ENCODE measurements at regions not wholly inside any gene's neighbourhood (a gene's known extent, or its start where the extent isn't known, plus 50 kb on each side); places are given as distances from the start of the nearest gene placed in this dataset.

GRCh38 chr20:52279706-52280105 is 88.1 kb upstream of the ZFP64 start:
- DNase-seq: no peak
- no peaks in the 10 kb centered on the region for H3K4me1 Mint-ChIP-seq (ENCODE audit: low read depth)
- CTCF ChIA-PET: no interaction called here
- H3K27me3 Mint-ChIP-seq (ENCODE audit: low read depth): peaks cover 4% of the 10 kb centered on the region
- H3K36me3 Mint-ChIP-seq (ENCODE audit: low read depth): no peaks in the 10 kb centered on the region
- no peaks in the 10 kb centered on the region for H3K9me3 Mint-ChIP-seq
- no peak overlapping the region for H3K27ac Mint-ChIP-seq
- H3K4me3 Mint-ChIP-seq: no peak overlapping the region
- intact Hi-C loops (cut with micrococcal nuclease): no loop called here

- no peak for DNase-seq
- Mint-ChIP-seq H3K4me1 (ENCODE audit: low read depth) (no peaks in the 10 kb centered on the region), H3K27ac (no peak overlapping the region), H3K36me3 (ENCODE audit: low read depth) (no peaks in the 10 kb centered on the region), H3K27me3 (ENCODE audit: low read depth) (no peaks in the 10 kb centered on the region), H3K9me3 (no peaks in the 10 kb centered on the region), H3K4me3 (no peak overlapping the region)
- intact Hi-C loops (cut with micrococcal nuclease): no loop called here
- CTCF ChIA-PET: interaction anchor here (0.7 kb wide), 1 partner anchor 303 kb away, joined by 3 read pairs; no protein-coding TSS in a partner anchor
These were observed 83.7 kb upstream of the ZFP64 start for GRCh38 chr20:52275181-52275691.

GRCh38 chr20:52270696-52271095 is 79.1 kb upstream of the ZFP64 start:
- Mint-ChIP-seq H3K27ac (no peak overlapping the region), H3K4me1 (ENCODE audit: low read depth) (peaks cover 2% of the 10 kb centered on the region), H3K36me3 (ENCODE audit: low read depth) (no peaks in the 10 kb centered on the region), H3K4me3 (no peak overlapping the region), H3K27me3 (ENCODE audit: low read depth) (no peaks in the 10 kb centered on the region), H3K9me3 (no peaks in the 10 kb centered on the region)
- intact Hi-C loops (cut with micrococcal nuclease): no loop called here
- CTCF ChIA-PET: no interaction called here
- DNase-seq: no peak

- Mint-ChIP-seq H3K36me3 (ENCODE audit: low read depth) (no peaks in the 10 kb centered on the region), H3K9me3 (no peaks in the 10 kb centered on the region), H3K27ac (no peak overlapping the region), H3K4me3 (no peak overlapping the region), H3K27me3 (ENCODE audit: low read depth) (no peaks in the 10 kb centered on the region), H3K4me1 (ENCODE audit: low read depth) (peaks cover 2% of the 10 kb centered on the region)
- DNase-seq: no peak
- CTCF ChIA-PET: no interaction called here
- intact Hi-C loops (cut with micrococcal nuclease): no loop called here
These were observed 78.5 kb upstream of the ZFP64 start for GRCh38 chr20:52270001-52270606.

- Mint-ChIP-seq H3K4me1 (ENCODE audit: low read depth) (peaks cover 2% of the 10 kb centered on the region), H3K4me3 (no peak overlapping the region), H3K27ac (no peak overlapping the region), H3K9me3 (no peaks in the 10 kb centered on the region), H3K36me3 (ENCODE audit: low read depth) (no peaks in the 10 kb centered on the region), H3K27me3 (ENCODE audit: low read depth) (no peaks in the 10 kb centered on the region)
- CTCF ChIA-PET: no interaction called here
- DNase-seq: no peak
- intact Hi-C loops (cut with micrococcal nuclease): no loop called here
These were observed 77.7 kb upstream of the ZFP64 start for GRCh38 chr20:52269321-52269720.

- H3K4me3 Mint-ChIP-seq: no peak overlapping the region
- H3K36me3 Mint-ChIP-seq (ENCODE audit: low read depth): no peaks in the 10 kb centered on the region
- no peak overlapping the region for H3K27ac Mint-ChIP-seq
- no peaks in the 10 kb centered on the region for H3K27me3 Mint-ChIP-seq (ENCODE audit: low read depth)
- no peak for DNase-seq
- H3K9me3 Mint-ChIP-seq: no peaks in the 10 kb centered on the region
- CTCF ChIA-PET: no interaction called here
- H3K4me1 Mint-ChIP-seq (ENCODE audit: low read depth): peaks cover 2% of the 10 kb centered on the region
- intact Hi-C loops (cut with micrococcal nuclease): no loop called here
These were observed 76.7 kb upstream of the ZFP64 start for GRCh38 chr20:52268184-52268749.

GRCh38 chr20:52267418-52267817 is 75.8 kb upstream of the ZFP64 start:
- peaks cover 2% of the 10 kb centered on the region for H3K4me1 Mint-ChIP-seq (ENCODE audit: low read depth)
- CTCF ChIA-PET: interaction anchor here (0.6 kb wide), 2 partner anchors 955 to 1226 kb away, joined by 5 read pairs; no protein-coding TSS in a partner anchor
- H3K36me3 Mint-ChIP-seq (ENCODE audit: low read depth): no peaks in the 10 kb centered on the region
- H3K27ac Mint-ChIP-seq: no peak overlapping the region
- intact Hi-C loops (cut with micrococcal nuclease): no loop called here
- H3K4me3 Mint-ChIP-seq: no peak overlapping the region
- H3K27me3 Mint-ChIP-seq (ENCODE audit: low read depth): peaks cover 3% of the 10 kb centered on the region
- no peaks in the 10 kb centered on the region for H3K9me3 Mint-ChIP-seq
- DNase-seq: no peak

- Mint-ChIP-seq H3K27me3 (ENCODE audit: low read depth) (peaks cover 3% of the 10 kb centered on the region), H3K4me1 (ENCODE audit: low read depth) (peaks cover 2% of the 10 kb centered on the region), H3K4me3 (no peak overlapping the region), H3K27ac (no peak overlapping the region), H3K9me3 (no peaks in the 10 kb centered on the region), H3K36me3 (ENCODE audit: low read depth) (no peaks in the 10 kb centered on the region)
- no peak for DNase-seq
- CTCF ChIA-PET: no interaction called here
- intact Hi-C loops (cut with micrococcal nuclease): no loop called here
These were observed 72.2 kb upstream of the ZFP64 start for GRCh38 chr20:52263757-52264156.

- CTCF ChIA-PET: interaction anchor here (0.7 kb wide), 1 partner anchor 51 kb away, joined by 3 read pairs; no protein-coding TSS in a partner anchor
- Mint-ChIP-seq H3K9me3 (no peaks in the 10 kb centered on the region), H3K4me1 (ENCODE audit: low read depth) (peaks cover 2% of the 10 kb centered on the region), H3K36me3 (ENCODE audit: low read depth) (no peaks in the 10 kb centered on the region), H3K27ac (no peak overlapping the region), H3K4me3 (no peak overlapping the region), H3K27me3 (ENCODE audit: low read depth) (peaks cover 3% of the 10 kb centered on the region)
- intact Hi-C loops (cut with micrococcal nuclease): no loop called here
- DNase-seq: no peak
These were observed 70.2 kb upstream of the ZFP64 start for GRCh38 chr20:52261792-52262191.

GRCh38 chr20:52259295-52259694 is 67.7 kb upstream of the ZFP64 start:
- H3K4me1 Mint-ChIP-seq (ENCODE audit: low read depth): no peaks in the 10 kb centered on the region
- H3K27me3 Mint-ChIP-seq (ENCODE audit: low read depth): peaks cover 3% of the 10 kb centered on the region
- CTCF ChIA-PET: no interaction called here
- DNase-seq: no peak
- no peak overlapping the region for H3K27ac Mint-ChIP-seq
- H3K36me3 Mint-ChIP-seq (ENCODE audit: low read depth): no peaks in the 10 kb centered on the region
- no peak overlapping the region for H3K4me3 Mint-ChIP-seq
- H3K9me3 Mint-ChIP-seq: peaks cover under 1% of the 10 kb centered on the region
- intact Hi-C loops (cut with micrococcal nuclease): no loop called here

GRCh38 chr20:52256454-52256853 is 64.9 kb upstream of the ZFP64 start:
- CTCF ChIA-PET: interaction anchor here (0.6 kb wide), 1 partner anchor 1153 kb away, joined by 5 read pairs; no protein-coding TSS in a partner anchor

GRCh38 chr20:52252664-52253063 is 61.1 kb upstream of the ZFP64 start:
- no peaks in the 10 kb centered on the region for H3K4me1 Mint-ChIP-seq (ENCODE audit: low read depth)
- CTCF ChIA-PET: interaction anchor here (0.8 kb wide), 1 partner anchor 10 kb away, joined by 3 read pairs; no protein-coding TSS in a partner anchor
- H3K36me3 Mint-ChIP-seq (ENCODE audit: low read depth): no peaks in the 10 kb centered on the region
- H3K4me3 Mint-ChIP-seq: no peak overlapping the region
- no peak for DNase-seq
- intact Hi-C loops (cut with micrococcal nuclease): no loop called here
- H3K27me3 Mint-ChIP-seq (ENCODE audit: low read depth): no peaks in the 10 kb centered on the region
- H3K27ac Mint-ChIP-seq: no peak overlapping the region
- peaks cover 4% of the 10 kb centered on the region for H3K9me3 Mint-ChIP-seq

More at GRCh38 chr20:52256454-52256853, 64.9 kb upstream of the ZFP64 start:
- Mint-ChIP-seq H3K9me3 (peaks cover 4% of the 10 kb centered on the region), H3K36me3 (ENCODE audit: low read depth) (no peaks in the 10 kb centered on the region), H3K4me1 (ENCODE audit: low read depth) (no peaks in the 10 kb centered on the region), H3K27ac (no peak overlapping the region), H3K27me3 (ENCODE audit: low read depth) (no peaks in the 10 kb centered on the region), H3K4me3 (no peak overlapping the region)
- no peak for DNase-seq
- intact Hi-C loops (cut with micrococcal nuclease): no loop called here

- Mint-ChIP-seq H3K36me3 (ENCODE audit: low read depth) (no peaks in the 10 kb centered on the region), H3K4me3 (no peak overlapping the region), H3K27me3 (ENCODE audit: low read depth) (no peaks in the 10 kb centered on the region), H3K27ac (no peak overlapping the region), H3K4me1 (ENCODE audit: low read depth) (no peaks in the 10 kb centered on the region), H3K9me3 (peaks cover 4% of the 10 kb centered on the region)
- intact Hi-C loops (cut with micrococcal nuclease): no loop called here
- CTCF ChIA-PET: interaction anchor here (0.8 kb wide), 1 partner anchor 9 kb away, joined by 3 read pairs; no protein-coding TSS in a partner anchor
- no peak for DNase-seq
These were observed 60.2 kb upstream of the ZFP64 start for GRCh38 chr20:52251827-52252226.
